SK-N-SH (cell line): ENCODE measurements at regions not wholly inside any gene's neighbourhood (a gene's known extent, or its start where the extent isn't known, plus 50 kb on each side); places are given as distances from the start of the nearest gene placed in this dataset.

Experiments
- CTCF ChIA-PET: fragments of 300-600, 350-600 bp; formaldehyde crosslinking; extraction: SDS; loops from one replicate; lab custom pipeline; 2021; lab: Yijun Ruan, JAX
- POLR2A ChIA-PET: fragments of 350-600 bp; sonication (Branson Sonifier 250); formaldehyde crosslinking; extraction: SDS; loops from one replicate; lab custom pipeline; 2020; ENCODE audit warnings: antibody characterized with exemption, inconsistent platforms; lab: Yijun Ruan, JAX
- DNase-seq: peaks from one replicate; pipeline ENCODE4 v3.0.0; 2012
- H2AFZ ChIP-seq: fragments of 200-600 bp; sonication (generic); 2 replicates; pipeline ENCODE4 v1.8.1; 2016; ENCODE audit warnings: antibody characterized with exemption, mild to moderate bottlenecking, low read depth
- H3F3A ChIP-seq: fragments of 200-600 bp; sonication (generic); replicated peaks from 2 replicates; pipeline ENCODE3; 2016; ENCODE audit warnings: antibody characterized with exemption, mild to moderate bottlenecking; ENCODE audit not compliant: insufficient read depth
- H3K27ac ChIP-seq, 2 experiments: fragments of 200-500 bp in 1 of 2; fragments of 200-600 bp in 1 of 2; sonication (Bioruptor generic) in 1 of 2; sonication (generic), shearing (Covaris generic) in 1 of 2; 2 replicates each; pipeline versions ENCODE4 v1.5.1 to v1.6.1; 2014 to 2016; ENCODE audit warnings: low read depth in 2 of 2, inconsistent platforms in 1 of 2, low read length in 1 of 2, mild to moderate bottlenecking in 1 of 2, mixed read lengths in 1 of 2
- H3K27me3 ChIP-seq: fragments of 200-600 bp; sonication (generic), shearing (Covaris generic); 2 replicates; pipeline ENCODE4 v1.6.1; 2016; ENCODE audit warnings: mixed run types; ENCODE audit not compliant: insufficient read depth
- H3K36me3 ChIP-seq, 2 experiments: fragments of 200-500 bp in 1 of 2; fragments of 200-600 bp in 1 of 2; sonication (Bioruptor generic) in 1 of 2; sonication (generic) in 1 of 2; replicated peaks in 1 of 2; 2 replicates each; pipeline versions ENCODE3 to v1.5.1; 2014 to 2016; ENCODE audit warnings: low read length in 1 of 2, mild to moderate bottlenecking in 1 of 2; ENCODE audit not compliant: insufficient read depth in 2 of 2, control insufficient read depth in 1 of 2
- H3K4me1 ChIP-seq, 2 experiments: fragments of 200-500 bp in 1 of 2; fragments of 200-600 bp in 1 of 2; sonication (Bioruptor generic) in 1 of 2; sonication (generic), shearing (Covaris generic) in 1 of 2; 2 replicates each; pipeline versions ENCODE4 v1.5.1 to v1.6.1; 2014 to 2016; ENCODE audit warnings: low read depth in 1 of 2, low read length in 1 of 2, mixed run types in 1 of 2; ENCODE audit not compliant: insufficient read depth in 2 of 2, control insufficient read depth in 1 of 2
- H3K4me2 ChIP-seq: fragments of 200-600 bp; sonication (generic), shearing (Covaris generic); 2 replicates; pipeline ENCODE4 v1.6.1; 2017; ENCODE audit warnings: mixed run types
- H3K4me3 ChIP-seq, 2 experiments: fragments of 200-500 bp in 1 of 2; fragments of 200-600 bp in 1 of 2; sonication (Bioruptor generic) in 1 of 2; sonication (generic), shearing (Covaris generic) in 1 of 2; 2 replicates each; pipeline versions ENCODE4 v1.5.1 to v1.8.1; 2014 to 2016; ENCODE audit warnings: low read depth in 2 of 2, inconsistent platforms in 1 of 2, low read length in 1 of 2, mild to moderate bottlenecking in 1 of 2, mixed read lengths in 1 of 2, moderate library complexity in 1 of 2
- H3K79me2 ChIP-seq: fragments of 200-600 bp; sonication (generic); 2 replicates; pipeline ENCODE4 v1.8.1; 2017; ENCODE audit warnings: mild to moderate bottlenecking; ENCODE audit not compliant: insufficient read depth
- H3K9ac ChIP-seq: fragments of 200-600 bp; sonication (generic); 2 replicates; pipeline ENCODE4 v1.6.1; 2017; ENCODE audit warnings: mixed run types
- H3K9me2 ChIP-seq: fragments of 200-600 bp; sonication (generic); 2 replicates; pipeline ENCODE4 v1.6.1; 2017; ENCODE audit warnings: mixed run types
- H3K9me3 ChIP-seq: fragments of 200-600 bp; sonication (generic); 2 replicates; pipeline ENCODE4 v1.6.1; 2017; ENCODE audit warnings: mixed run types, mild to moderate bottlenecking, moderate library complexity
- H4K20me1 ChIP-seq: fragments of 200-600 bp; sonication (generic); 2 replicates; pipeline ENCODE4 v1.6.1; 2017; ENCODE audit warnings: mild to moderate bottlenecking, mixed run types; ENCODE audit not compliant: insufficient read depth
- EP300 ChIP-seq, 2 experiments: IDR thresholded peaks; 2 replicates each; pipeline versions ENCODE4 v1.4.0 to v1.6.1; 2012; ENCODE audit warnings: borderline replicate concordance in 1 of 2, low read depth in 1 of 2, low read length in 1 of 2
- EZH2phosphoT487 ChIP-seq: fragments of 200-600 bp; sonication (generic); IDR thresholded peaks from 2 replicates; pipeline ENCODE4 v1.6.1; 2017; ENCODE audit warnings: low read depth, mixed run types, mild to moderate bottlenecking, antibody characterized with exemption, moderate library complexity, borderline replicate concordance
- FOXJ3 ChIP-seq: sonication (generic); formaldehyde crosslinking; IDR thresholded peaks from 2 replicates; pipeline ENCODE4 v1.5.1; 2020; ENCODE audit warnings: mild to moderate bottlenecking, missing genetic modification reagents
- GABPA ChIP-seq: IDR thresholded peaks from 2 replicates; pipeline ENCODE4 v1.4.0; 2012; ENCODE audit warnings: low read depth, mild to moderate bottlenecking
- JUND ChIP-seq: IDR thresholded peaks from 2 replicates; pipeline ENCODE4 v1.4.0; 2012
- MEF2A ChIP-seq: IDR thresholded peaks from 2 replicates; pipeline ENCODE4 v1.4.0; 2012; ENCODE audit warnings: low read depth, borderline replicate concordance
- MXI1 ChIP-seq: IDR thresholded peaks from 2 replicates; pipeline ENCODE4 v1.6.1; 2012; ENCODE audit warnings: mild to moderate bottlenecking, low read depth, low read length, improper control_type of control experiment
- NFIC ChIP-seq: IDR thresholded peaks from 2 replicates; pipeline ENCODE4 v1.4.0; 2012; ENCODE audit warnings: borderline replicate concordance
- POLR2AphosphoS5 ChIP-seq: IDR thresholded peaks from 2 replicates; pipeline ENCODE4 v1.6.1; 2012; ENCODE audit warnings: low read depth, low read length
- REST ChIP-seq: IDR thresholded peaks from 2 replicates; pipeline ENCODE4 v1.6.1; 2012; ENCODE audit warnings: mild to moderate bottlenecking, low read depth, low read length, moderate library complexity
- SIN3A ChIP-seq: IDR thresholded peaks from 2 replicates; pipeline ENCODE4 v1.6.1; 2012; ENCODE audit warnings: low read depth, mild to moderate bottlenecking, low read length, moderate library complexity, borderline replicate concordance
- SMC3 ChIP-seq: IDR thresholded peaks from 2 replicates; pipeline ENCODE4 v1.6.1; 2012; ENCODE audit warnings: low read depth, low read length, improper control_type of control experiment
- TEAD4 ChIP-seq: IDR thresholded peaks from 2 replicates; pipeline ENCODE4 v1.4.0; 2012; ENCODE audit warnings: mild to moderate bottlenecking, borderline replicate concordance; ENCODE audit not compliant: insufficient read depth
- YY1 ChIP-seq: IDR thresholded peaks from 2 replicates; pipeline ENCODE4 v1.4.0; 2012; ENCODE audit warnings: low read depth, mild to moderate bottlenecking
- WGBS: methylation state at CpG from one replicate; pipeline ENCODE4 v1.1.6; 2017; ENCODE audit warnings: low lambda C conversion rate; 5-methylcytosine and 5-hydroxymethylcytosine counted together
- TF ChIP-seq, protein P1 (sequence below): IDR thresholded peaks from 2 replicates; pipeline ENCODE4 v1.4.0; 2012; ENCODE audit warnings: low read depth, borderline replicate concordance
- TF ChIP-seq, protein P2 (sequence below): IDR thresholded peaks from 2 replicates; pipeline ENCODE4; 2012

GRCh38 chr4:147057611-147058190, 112.0 kb upstream of the TTC29 start:
- Histone ChIP-seq H3K4me2 (peak overlapping the region; percentile 34; the same call in 1 of the 2 replicates), H3K9me2 (no peaks in the 10 kb centered on the region), H3F3A (no peaks in the 10 kb centered on the region), H4K20me1 (no peaks in the 10 kb centered on the region), H3K27me3 (no peaks in the 10 kb centered on the region), H3K79me2 (no peaks in the 10 kb centered on the region), H3K4me1 (no peaks in the 10 kb centered on the region; a peak in 2 of 4 replicates), H3K4me3 (no peak overlapping the region), H3K36me3 (no peaks in the 10 kb centered on the region), H3K9me3 (no peaks in the 10 kb centered on the region), H3K27ac (no peak overlapping the region), H3K9ac (no peak overlapping the region), H2AFZ (no peak overlapping the region; the same call in 1 of the 2 replicates)
- no peak for DNase-seq
- POLR2A ChIA-PET = no interaction called here
- 70% methylated on average over 7 of the region's 7 CpGs for WGBS
- no peak for TF ChIP-seq JUND
- TF ChIP-seq MXI1 = no peak
- no peak for TF ChIP-seq YY1
- no peak for TF ChIP-seq SMC3
- TF ChIP-seq NFIC = no peak
- TF ChIP-seq REST = no peak
- no peak for TF ChIP-seq TEAD4
- CTCF ChIA-PET = no interaction called here

GRCh38 chr4:147059064-147059731, 113.5 kb upstream of the TTC29 start:
- Histone ChIP-seq H3K9me2 (no peaks in the 10 kb centered on the region), H3K9ac (no peak overlapping the region), H4K20me1 (no peaks in the 10 kb centered on the region), H3K4me3 (no peak overlapping the region), H2AFZ (no peak overlapping the region), H3K4me2 (no peak overlapping the region), H3K79me2 (no peaks in the 10 kb centered on the region), H3K27ac (no peak overlapping the region), H3K4me1 (no peaks in the 10 kb centered on the region; a peak in 1 of 4 replicates), H3K36me3 (no peaks in the 10 kb centered on the region), H3F3A (no peaks in the 10 kb centered on the region), H3K27me3 (no peaks in the 10 kb centered on the region), H3K9me3 (no peaks in the 10 kb centered on the region)
- ChIA-PET CTCF (no interaction called here), POLR2A (no interaction called here)
- DNase-seq = no peak
- TF ChIP-seq, protein P1, sequence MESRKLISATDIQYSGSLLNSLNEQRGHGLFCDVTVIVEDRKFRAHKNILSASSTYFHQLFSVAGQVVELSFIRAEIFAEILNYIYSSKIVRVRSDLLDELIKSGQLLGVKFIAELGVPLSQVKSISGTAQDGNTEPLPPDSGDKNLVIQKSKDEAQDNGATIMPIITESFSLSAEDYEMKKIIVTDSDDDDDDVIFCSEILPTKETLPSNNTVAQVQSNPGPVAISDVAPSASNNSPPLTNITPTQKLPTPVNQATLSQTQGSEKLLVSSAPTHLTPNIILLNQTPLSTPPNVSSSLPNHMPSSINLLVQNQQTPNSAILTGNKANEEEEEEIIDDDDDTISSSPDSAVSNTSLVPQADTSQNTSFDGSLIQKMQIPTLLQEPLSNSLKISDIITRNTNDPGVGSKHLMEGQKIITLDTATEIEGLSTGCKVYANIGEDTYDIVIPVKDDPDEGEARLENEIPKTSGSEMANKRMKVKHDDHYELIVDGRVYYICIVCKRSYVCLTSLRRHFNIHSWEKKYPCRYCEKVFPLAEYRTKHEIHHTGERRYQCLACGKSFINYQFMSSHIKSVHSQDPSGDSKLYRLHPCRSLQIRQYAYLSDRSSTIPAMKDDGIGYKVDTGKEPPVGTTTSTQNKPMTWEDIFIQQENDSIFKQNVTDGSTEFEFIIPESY = no peak
- TF ChIP-seq MEF2A (no peak), EP300 (IDR thresholded peaks at IDR 0.05; ENCODE audit: borderline replicate concordance in 1 of 2, low read depth in 1 of 2, low read length in 1 of 2) (no peak), JUND (no peak), EZH2phosphoT487 (no peak), POLR2AphosphoS5 (no peak), FOXJ3 (CRISPR knock-in tag) (no peak), GABPA (no peak), SIN3A (no peak)
- TF ChIP-seq, protein P2, sequence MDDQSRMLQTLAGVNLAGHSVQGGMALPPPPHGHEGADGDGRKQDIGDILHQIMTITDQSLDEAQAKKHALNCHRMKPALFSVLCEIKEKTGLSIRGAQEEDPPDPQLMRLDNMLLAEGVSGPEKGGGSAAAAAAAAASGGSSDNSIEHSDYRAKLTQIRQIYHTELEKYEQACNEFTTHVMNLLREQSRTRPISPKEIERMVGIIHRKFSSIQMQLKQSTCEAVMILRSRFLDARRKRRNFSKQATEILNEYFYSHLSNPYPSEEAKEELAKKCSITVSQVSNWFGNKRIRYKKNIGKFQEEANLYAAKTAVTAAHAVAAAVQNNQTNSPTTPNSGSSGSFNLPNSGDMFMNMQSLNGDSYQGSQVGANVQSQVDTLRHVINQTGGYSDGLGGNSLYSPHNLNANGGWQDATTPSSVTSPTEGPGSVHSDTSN = no peak
- 67% methylated on average over 6 of the region's 6 CpGs for WGBS
